ENCODE measurements at regions not wholly inside any gene's neighbourhood (a gene's known extent, or its start where the extent isn't known, plus 50 kb on each side); places are given as distances from the start of the nearest gene placed in this dataset.

DNA sequence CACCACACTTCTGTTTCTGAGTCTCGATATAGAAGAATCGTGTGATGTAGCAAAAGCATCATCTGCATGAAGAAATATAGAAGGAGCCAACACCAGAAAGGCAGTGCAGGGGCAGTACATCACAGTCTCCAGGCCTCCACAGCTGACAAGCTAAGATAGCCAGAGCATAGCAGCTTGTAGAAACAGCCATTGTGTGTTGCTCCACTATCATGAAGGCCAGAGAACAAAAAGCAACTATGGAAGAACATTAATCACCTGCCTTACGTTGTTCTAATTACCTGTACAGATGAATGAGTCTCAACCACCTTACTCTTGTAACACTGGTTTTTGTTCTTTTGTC, 129.0 kb downstream of the RND3 start:
- TF ChIP-seq FOXK2 (conservative IDR thresholded peaks at IDR 0.05 in 1 of 2, IDR thresholded peaks at IDR 0.05 in 1 of 2; ENCODE audit: low read depth in 2 of 2) (no peak), ELF4 (CRISPR knock-in tag; IDR thresholded peaks at IDR 0.05) (no peak), HLTF (IDR thresholded peaks at IDR 0.05) (no peak)
- TF ChIP-seq, protein P1, sequence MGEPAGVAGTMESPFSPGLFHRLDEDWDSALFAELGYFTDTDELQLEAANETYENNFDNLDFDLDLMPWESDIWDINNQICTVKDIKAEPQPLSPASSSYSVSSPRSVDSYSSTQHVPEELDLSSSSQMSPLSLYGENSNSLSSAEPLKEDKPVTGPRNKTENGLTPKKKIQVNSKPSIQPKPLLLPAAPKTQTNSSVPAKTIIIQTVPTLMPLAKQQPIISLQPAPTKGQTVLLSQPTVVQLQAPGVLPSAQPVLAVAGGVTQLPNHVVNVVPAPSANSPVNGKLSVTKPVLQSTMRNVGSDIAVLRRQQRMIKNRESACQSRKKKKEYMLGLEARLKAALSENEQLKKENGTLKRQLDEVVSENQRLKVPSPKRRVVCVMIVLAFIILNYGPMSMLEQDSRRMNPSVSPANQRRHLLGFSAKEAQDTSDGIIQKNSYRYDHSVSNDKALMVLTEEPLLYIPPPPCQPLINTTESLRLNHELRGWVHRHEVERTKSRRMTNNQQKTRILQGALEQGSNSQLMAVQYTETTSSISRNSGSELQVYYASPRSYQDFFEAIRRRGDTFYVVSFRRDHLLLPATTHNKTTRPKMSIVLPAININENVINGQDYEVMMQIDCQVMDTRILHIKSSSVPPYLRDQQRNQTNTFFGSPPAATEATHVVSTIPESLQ (CRISPR knock-in tag; IDR thresholded peaks at IDR 0.05) = no peak
- TF ChIP-seq, protein P2, sequence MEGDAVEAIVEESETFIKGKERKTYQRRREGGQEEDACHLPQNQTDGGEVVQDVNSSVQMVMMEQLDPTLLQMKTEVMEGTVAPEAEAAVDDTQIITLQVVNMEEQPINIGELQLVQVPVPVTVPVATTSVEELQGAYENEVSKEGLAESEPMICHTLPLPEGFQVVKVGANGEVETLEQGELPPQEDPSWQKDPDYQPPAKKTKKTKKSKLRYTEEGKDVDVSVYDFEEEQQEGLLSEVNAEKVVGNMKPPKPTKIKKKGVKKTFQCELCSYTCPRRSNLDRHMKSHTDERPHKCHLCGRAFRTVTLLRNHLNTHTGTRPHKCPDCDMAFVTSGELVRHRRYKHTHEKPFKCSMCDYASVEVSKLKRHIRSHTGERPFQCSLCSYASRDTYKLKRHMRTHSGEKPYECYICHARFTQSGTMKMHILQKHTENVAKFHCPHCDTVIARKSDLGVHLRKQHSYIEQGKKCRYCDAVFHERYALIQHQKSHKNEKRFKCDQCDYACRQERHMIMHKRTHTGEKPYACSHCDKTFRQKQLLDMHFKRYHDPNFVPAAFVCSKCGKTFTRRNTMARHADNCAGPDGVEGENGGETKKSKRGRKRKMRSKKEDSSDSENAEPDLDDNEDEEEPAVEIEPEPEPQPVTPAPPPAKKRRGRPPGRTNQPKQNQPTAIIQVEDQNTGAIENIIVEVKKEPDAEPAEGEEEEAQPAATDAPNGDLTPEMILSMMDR (IDR thresholded peaks at IDR 0.05 in 2 of 3, conservative IDR thresholded peaks at IDR 0.05 in 1 of 3; ENCODE audit: insufficient read depth in 2 of 3, low read depth in 1 of 3, low read length in 3 of 3) = no peak

All from K562 (cell line).